Upper lobe of right lung (tissue), 1 donor: ENCODE measurements at regions not wholly inside any gene's neighbourhood (a gene's known extent, or its start where the extent isn't known, plus 50 kb on each side); places are given as distances from the start of the nearest gene placed in this dataset.

ENCODE experiments used
- ATAC-seq: fragments of 200-7000 bp; cut with Tn5 transposase; one replicate; pipeline ENCODE4 v1.9.1; 2020; ENCODE audit warnings: mild to moderate bottlenecking, moderate library complexity
- DNase-seq: peaks from one replicate; pipeline ENCODE4 v3.0.0-alpha.2; 2020
- H3K27ac ChIP-seq: fragments of 200-600 bp; one replicate; pipeline ENCODE4 v1.8.0; 2022
- H3K27me3 ChIP-seq: fragments of 200-600 bp; one replicate; pipeline ENCODE4 v1.8.0; 2022; ENCODE audit warnings: mild to moderate bottlenecking
- H3K36me3 ChIP-seq: fragments of 200-600 bp; one replicate; pipeline ENCODE4 v1.8.0; 2022
- H3K4me1 ChIP-seq: fragments of 200-600 bp; one replicate; pipeline ENCODE4 v1.8.0; 2022
- H3K4me3 ChIP-seq: fragments of 200-600 bp; one replicate; pipeline ENCODE4 v1.8.0; 2022; ENCODE audit warnings: mild to moderate bottlenecking
- H3K9me3 ChIP-seq: fragments of 200-600 bp; one replicate; pipeline ENCODE4 v1.8.0; 2022
- intact Hi-C: fragments of 100-400 bp; cut with DNase I; formaldehyde crosslinking; loops from one replicate; pipeline ENCODE4 v1.11.0; 2022
- TF ChIP-seq, protein P1 (sequence below): fragments of 200-600 bp; IDR thresholded peaks from one replicate; pipeline ENCODE4 v1.8.0; 2022; ENCODE audit warnings: antibody characterized with exemption
- donor health status: DM: no; HTN: yes; CAD: no; lungs with severe emphysema.

DNA sequence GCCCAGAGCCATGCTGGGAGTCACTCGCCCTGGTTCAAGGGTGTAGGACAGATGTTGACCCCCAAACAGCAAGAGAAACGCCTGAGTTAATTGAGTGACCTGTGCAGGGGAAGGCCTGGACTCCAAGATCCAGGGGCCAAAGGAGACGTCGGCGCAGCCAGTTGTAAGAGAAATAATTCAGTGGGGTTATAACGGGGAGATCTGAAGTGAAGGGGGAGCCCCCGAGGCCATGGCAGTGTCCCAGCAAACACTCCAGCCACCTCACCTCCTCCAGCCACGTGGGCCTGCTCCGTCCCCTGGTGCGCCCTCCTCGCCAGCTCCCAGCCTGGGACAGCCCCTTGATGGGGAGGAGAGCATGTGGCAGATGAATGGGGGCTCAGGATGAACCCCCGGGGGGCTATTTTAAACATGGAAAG lies 130.7 kb upstream of the GPC1 start:
- H3K27me3 ChIP-seq: peaks cover 5% of the 10 kb centered on the region
- no peak overlapping the region for H3K4me3 ChIP-seq
- ATAC-seq (no peak), DNase-seq (peak; percentile 44)
- TF ChIP-seq, protein P1, sequence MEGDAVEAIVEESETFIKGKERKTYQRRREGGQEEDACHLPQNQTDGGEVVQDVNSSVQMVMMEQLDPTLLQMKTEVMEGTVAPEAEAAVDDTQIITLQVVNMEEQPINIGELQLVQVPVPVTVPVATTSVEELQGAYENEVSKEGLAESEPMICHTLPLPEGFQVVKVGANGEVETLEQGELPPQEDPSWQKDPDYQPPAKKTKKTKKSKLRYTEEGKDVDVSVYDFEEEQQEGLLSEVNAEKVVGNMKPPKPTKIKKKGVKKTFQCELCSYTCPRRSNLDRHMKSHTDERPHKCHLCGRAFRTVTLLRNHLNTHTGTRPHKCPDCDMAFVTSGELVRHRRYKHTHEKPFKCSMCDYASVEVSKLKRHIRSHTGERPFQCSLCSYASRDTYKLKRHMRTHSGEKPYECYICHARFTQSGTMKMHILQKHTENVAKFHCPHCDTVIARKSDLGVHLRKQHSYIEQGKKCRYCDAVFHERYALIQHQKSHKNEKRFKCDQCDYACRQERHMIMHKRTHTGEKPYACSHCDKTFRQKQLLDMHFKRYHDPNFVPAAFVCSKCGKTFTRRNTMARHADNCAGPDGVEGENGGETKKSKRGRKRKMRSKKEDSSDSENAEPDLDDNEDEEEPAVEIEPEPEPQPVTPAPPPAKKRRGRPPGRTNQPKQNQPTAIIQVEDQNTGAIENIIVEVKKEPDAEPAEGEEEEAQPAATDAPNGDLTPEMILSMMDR: no peak
- H3K4me1 ChIP-seq: no peaks in the 10 kb centered on the region
- H3K9me3 ChIP-seq: no peaks in the 10 kb centered on the region
- no peak overlapping the region for H3K27ac ChIP-seq
- no peaks in the 10 kb centered on the region for H3K36me3 ChIP-seq
- intact Hi-C loops: no loop called here

DNA sequence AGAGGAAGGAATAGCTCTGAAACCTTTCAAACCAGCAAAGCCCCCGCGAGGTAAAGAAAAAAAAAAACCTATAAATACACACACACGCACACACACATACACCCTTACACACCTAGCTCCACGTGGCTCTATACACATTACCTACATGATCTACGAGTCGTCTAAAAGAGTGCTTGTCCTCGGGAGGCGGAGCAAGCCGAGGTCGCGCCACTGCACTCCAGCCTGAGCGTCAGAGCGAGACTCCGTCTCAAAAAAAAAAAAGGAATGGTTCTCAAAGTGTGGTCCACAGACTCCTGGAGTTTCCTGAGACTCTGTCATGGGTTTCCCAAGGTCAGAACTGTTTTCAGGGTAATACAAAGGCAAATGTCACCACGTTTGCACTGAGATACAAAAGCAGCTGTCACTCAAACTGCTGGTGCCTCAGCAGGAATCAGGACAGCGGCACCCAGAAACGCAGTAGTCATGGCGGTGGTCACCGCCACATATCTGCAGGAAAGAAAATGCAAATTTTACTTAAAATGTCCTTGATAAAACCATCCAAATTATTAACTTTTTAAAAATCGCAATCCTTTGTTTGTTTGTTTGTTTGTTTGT lies 130.0 kb upstream of the GPC1 start:
- ATAC-seq (no peak), DNase-seq (peak; percentile 48)
- intact Hi-C loops: no loop called here
- Histone ChIP-seq H3K36me3 (no peaks in the 10 kb centered on the region), H3K4me3 (no peak overlapping the region), H3K27me3 (peaks cover 5% of the 10 kb centered on the region), H3K4me1 (no peaks in the 10 kb centered on the region), H3K27ac (no peak overlapping the region), H3K9me3 (no peaks in the 10 kb centered on the region)
- TF ChIP-seq, protein P1: no peak

DNA sequence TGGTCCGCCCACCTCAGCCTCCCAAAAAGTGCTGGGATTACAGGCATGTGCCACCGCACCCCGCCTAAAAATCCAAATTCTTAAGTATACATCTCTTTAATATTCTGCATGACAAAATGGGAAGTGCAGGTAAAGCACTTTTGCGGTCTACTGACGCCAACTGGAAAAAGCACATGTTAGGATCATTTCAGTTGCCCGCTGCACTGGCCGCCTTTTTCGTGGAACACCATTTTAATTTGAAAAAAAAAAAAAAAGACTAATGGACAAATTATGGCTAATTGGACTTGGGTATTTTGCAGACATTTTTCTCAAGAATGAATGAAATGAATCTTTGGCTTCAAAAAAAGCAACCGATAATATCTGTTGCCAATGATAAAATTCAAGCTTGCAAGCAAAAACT lies 129.3 kb upstream of the GPC1 start:
- TF ChIP-seq, protein P1: no peak
- no peaks in the 10 kb centered on the region for H3K9me3 ChIP-seq
- H3K27me3 ChIP-seq: peaks cover 5% of the 10 kb centered on the region
- ATAC-seq (no peak), DNase-seq (no peak)
- intact Hi-C loops: no loop called here
- no peaks in the 10 kb centered on the region for H3K4me1 ChIP-seq
- no peak overlapping the region for H3K27ac ChIP-seq
- H3K4me3 ChIP-seq: no peak overlapping the region
- no peaks in the 10 kb centered on the region for H3K36me3 ChIP-seq

DNA sequence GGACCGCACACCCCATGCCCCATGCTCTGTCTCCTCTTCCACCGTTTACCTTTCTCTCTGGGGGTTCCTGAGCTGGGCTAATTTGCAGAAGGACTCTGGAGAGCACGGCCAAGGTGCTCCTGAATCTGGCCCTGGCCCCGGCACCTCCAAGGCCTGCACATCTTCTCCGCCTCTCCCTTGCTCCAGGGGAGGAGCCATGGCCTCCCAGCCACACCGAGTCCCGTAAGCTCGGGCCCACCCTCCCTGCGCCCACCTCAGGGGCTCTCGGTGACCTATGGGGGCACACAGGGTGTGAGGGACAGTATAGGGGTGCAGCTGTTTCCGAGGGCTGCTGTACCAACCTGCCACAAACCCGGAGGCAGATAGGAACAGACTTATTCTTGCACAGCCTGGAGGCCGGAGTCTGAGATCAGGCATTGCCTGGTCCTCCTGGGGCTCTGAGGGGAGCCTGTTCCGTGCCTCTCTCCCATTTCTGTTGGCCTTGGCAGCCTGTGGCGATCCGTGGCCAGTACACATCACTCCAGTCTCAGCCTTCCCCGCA lies 127.3 kb upstream of the GPC1 start:
- Histone ChIP-seq H3K36me3 (no peaks in the 10 kb centered on the region), H3K4me3 (no peak overlapping the region), H3K4me1 (no peaks in the 10 kb centered on the region), H3K9me3 (no peaks in the 10 kb centered on the region), H3K27ac (no peak overlapping the region), H3K27me3 (peaks cover 5% of the 10 kb centered on the region)
- intact Hi-C loops: no loop called here
- peak; percentile 29 for DNase-seq
- peak; percentile 27 for ATAC-seq
- TF ChIP-seq, protein P1: no peak

DNA sequence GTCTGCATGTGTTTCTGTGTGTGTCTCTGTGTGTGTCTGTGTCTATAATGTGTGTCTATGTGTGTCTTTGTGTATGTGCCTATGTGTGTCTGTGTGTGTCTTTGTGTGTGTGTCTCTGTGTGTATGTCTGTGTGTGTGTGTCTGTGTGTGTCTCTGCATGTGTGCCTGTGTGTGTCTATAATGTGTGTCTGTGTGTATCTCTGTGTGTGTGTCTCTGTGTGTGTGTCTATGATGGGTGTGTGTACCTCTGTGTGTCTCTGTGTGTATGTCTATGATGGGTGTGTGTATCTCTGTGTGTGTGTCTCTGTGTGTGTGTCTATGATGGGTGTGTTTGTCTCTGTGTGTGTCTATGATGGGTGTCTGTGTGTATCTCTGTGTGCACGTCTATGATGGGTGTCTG lies 126.2 kb upstream of the GPC1 start:
- no peaks in the 10 kb centered on the region for H3K9me3 ChIP-seq
- ATAC-seq (no peak), DNase-seq (no peak)
- peaks cover 5% of the 10 kb centered on the region for H3K27me3 ChIP-seq
- TF ChIP-seq, protein P1: no peak
- intact Hi-C loops: no loop called here
- H3K27ac ChIP-seq: no peak overlapping the region
- H3K4me1 ChIP-seq: no peaks in the 10 kb centered on the region
- H3K36me3 ChIP-seq: no peaks in the 10 kb centered on the region
- no peak overlapping the region for H3K4me3 ChIP-seq

DNA sequence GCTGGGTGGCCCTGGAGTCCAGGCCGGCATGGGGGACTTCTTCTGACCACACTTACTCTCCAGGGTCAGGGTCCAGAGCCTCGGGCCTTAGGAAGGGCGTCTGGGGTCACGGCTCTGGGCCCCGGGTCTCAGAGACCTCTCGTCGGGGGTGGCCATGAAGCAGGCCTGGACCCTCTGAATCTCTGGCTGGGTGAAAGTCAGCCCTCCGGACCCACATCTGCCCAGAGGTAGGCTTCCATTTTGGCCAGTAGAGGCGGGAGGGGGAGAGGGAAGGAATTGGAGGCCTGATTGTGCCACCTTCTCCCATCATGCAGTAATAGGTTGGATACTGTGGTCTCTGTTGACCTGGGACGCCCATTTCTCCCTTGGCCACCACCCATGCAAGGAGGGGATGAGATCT lies 125.3 kb upstream of the GPC1 start:
- Histone ChIP-seq H3K4me1 (no peaks in the 10 kb centered on the region), H3K9me3 (no peaks in the 10 kb centered on the region), H3K27ac (no peak overlapping the region), H3K27me3 (peaks cover 6% of the 10 kb centered on the region), H3K4me3 (no peak overlapping the region), H3K36me3 (no peaks in the 10 kb centered on the region)
- TF ChIP-seq, protein P1: no peak
- ATAC-seq (no peak), DNase-seq (peak; percentile 40)
- intact Hi-C loops: no loop called here
